H1 (cell line): ENCODE measurements at regions not wholly inside any gene's neighbourhood (a gene's known extent, or its start where the extent isn't known, plus 50 kb on each side); places are given as distances from the start of the nearest gene placed in this dataset.
"Not testable (repeated sequence)": the region's sequence is repeated elsewhere in the genome, so short reads cannot be mapped to it uniquely, and the experiment has no call there.

ENCODE experiments used
- CTCF ChIA-PET: fragments of 300-600 bp; sonication (Branson Sonifier 250); formaldehyde crosslinking; loops from one replicate; lab custom pipeline; 2021; ENCODE audit not compliant: partially characterized antibody; lab: Charles Lee
- POLR2A ChIA-PET: fragments of 300-600 bp; sonication (Branson Sonifier 250); formaldehyde crosslinking; loops from one replicate; lab custom pipeline; 2021; ENCODE audit warnings: inconsistent platforms; ENCODE audit not compliant: partially characterized antibody; lab: Charles Lee
- DNase-seq, 2 experiments: peaks; one replicate each; pipeline versions ENCODE4 v3.0.0 to v3.0.0-alpha.2; 2010 to 2022; ENCODE audit warnings: low spot score in 2 of 2, low read depth in 1 of 2, mixed read lengths in 1 of 2
- FAIRE-seq: peaks from 2 replicates; lab custom pipeline; 2011; peaks lifted over from hg19 to GRCh38; lab: Jason Lieb, UNC
- H2AFZ ChIP-seq: 2 replicates; pipeline ENCODE4 v1.8.1; 2012; ENCODE audit warnings: low read length, inconsistent platforms
- H2AK5ac ChIP-seq: 2 replicates; pipeline ENCODE4 v1.6.1; 2013; ENCODE audit warnings: low read depth, low read length
- H2BK120ac ChIP-seq: replicated peaks from 2 replicates; pipeline ENCODE3; 2013; ENCODE audit warnings: low read depth, low read length, inconsistent platforms
- H2BK12ac ChIP-seq: 2 replicates; pipeline ENCODE4 v1.6.1; 2013; ENCODE audit warnings: low read depth, low read length
- H2BK15ac ChIP-seq: 2 replicates; pipeline ENCODE4 v1.6.1; 2013; ENCODE audit warnings: low read length
- H2BK20ac ChIP-seq: 2 replicates; pipeline ENCODE4 v1.6.1; 2013; ENCODE audit warnings: low read length
- H2BK5ac ChIP-seq: 2 replicates; pipeline ENCODE4 v1.6.1; 2013; ENCODE audit warnings: low read depth, low read length
- H3K14ac ChIP-seq: 2 replicates; pipeline ENCODE4 v1.6.1; 2013; ENCODE audit warnings: inconsistent platforms; ENCODE audit not compliant: insufficient read length
- H3K18ac ChIP-seq: 2 replicates; pipeline ENCODE4 v1.6.1; 2013; ENCODE audit warnings: low read length; ENCODE audit errors: extremely low read depth
- H3K23ac ChIP-seq: 2 replicates; pipeline ENCODE4 v1.6.1; 2013; ENCODE audit warnings: inconsistent platforms; ENCODE audit not compliant: insufficient read length
- H3K23me2 ChIP-seq: 2 replicates; pipeline ENCODE4 v1.6.1; 2013; ENCODE audit warnings: low read depth, low read length
- H3K27ac ChIP-seq: 2 replicates; pipeline ENCODE4 v1.6.1; 2011; ENCODE audit warnings: low read depth, low read length, inconsistent platforms
- H3K27me3 ChIP-seq, 4 experiments: replicated peaks in 1 of 4; 1 replicate in 1 of 4; 2 replicates in 3 of 4; pipeline versions ENCODE4 v1.6.1 to v1.8.1; 2011 to 2013; ENCODE audit warnings: low read length in 3 of 4, mild to moderate bottlenecking in 3 of 4, inconsistent platforms in 2 of 4, mixed read lengths in 2 of 4, moderate library complexity in 1 of 4; ENCODE audit not compliant: control insufficient read depth in 3 of 4, insufficient read depth in 3 of 4; ENCODE audit errors: extremely low read depth in 1 of 4
- H3K36me3 ChIP-seq, 4 experiments: 2 replicates each; pipeline versions ENCODE4 v1.6.1 to v1.8.1; 2011 to 2013; ENCODE audit warnings: mild to moderate bottlenecking in 4 of 4, low read length in 3 of 4, moderate library complexity in 2 of 4, control low read depth in 1 of 4, inconsistent platforms in 1 of 4; ENCODE audit not compliant: insufficient read depth in 4 of 4, control insufficient read depth in 2 of 4
- H3K4ac ChIP-seq: replicated peaks from 2 replicates; pipeline ENCODE3; 2013; ENCODE audit warnings: low read length, low read depth, mixed read lengths, inconsistent platforms; ENCODE audit not compliant: insufficient read length
- H3K4me1 ChIP-seq, 4 experiments: replicated peaks in 1 of 4; 1 replicate in 1 of 4; 2 replicates in 3 of 4; pipeline versions ENCODE4 v1.6.1 to v1.8.1; 2011 to 2013; ENCODE audit warnings: low read length in 3 of 4, inconsistent platforms in 2 of 4, mixed read lengths in 1 of 4; ENCODE audit not compliant: insufficient read depth in 4 of 4, control insufficient read depth in 3 of 4
- H3K4me2 ChIP-seq, 2 experiments: 2 replicates each; pipeline versions ENCODE4 v1.6.1 to v1.8.1; 2011 to 2013; ENCODE audit warnings: low read depth in 2 of 2, low read length in 2 of 2, control low read depth in 1 of 2, inconsistent platforms in 1 of 2, mild to moderate bottlenecking in 1 of 2; ENCODE audit not compliant: insufficient read depth in 1 of 2
- H3K4me3 ChIP-seq, 4 experiments: fragments of 200-600, 300-600 bp in 1 of 4; sonication (generic), shearing (Covaris generic), sonication (Bioruptor Twin) in 1 of 4; 2 replicates each; pipeline versions ENCODE4 v1.5.1 to v1.8.1; 2011 to 2016; ENCODE audit warnings: low read length in 4 of 4, low read depth in 3 of 4, control low read depth in 2 of 4, inconsistent platforms in 2 of 4, mild to moderate bottlenecking in 2 of 4, mixed read lengths in 1 of 4, moderate library complexity in 1 of 4; ENCODE audit not compliant: insufficient read depth in 2 of 4; ENCODE audit errors: extremely low read depth in 1 of 4
- H3K56ac ChIP-seq: replicated peaks from 2 replicates; pipeline ENCODE3; 2013; ENCODE audit warnings: low read depth, mild to moderate bottlenecking, mixed read lengths, low read length, inconsistent platforms; ENCODE audit not compliant: insufficient read length
- H3K79me1 ChIP-seq: 2 replicates; pipeline ENCODE4 v1.6.1; 2013; ENCODE audit warnings: low read depth, low read length, control low read depth
- H3K79me2 ChIP-seq, 2 experiments: 2 replicates each; pipeline versions ENCODE4 v1.6.1 to v1.8.1; 2012 to 2013; ENCODE audit warnings: low read length in 2 of 2, mild to moderate bottlenecking in 2 of 2, inconsistent platforms in 1 of 2; ENCODE audit not compliant: insufficient read depth in 2 of 2, control insufficient read depth in 1 of 2
- H3K9ac ChIP-seq, 4 experiments: replicated peaks in 1 of 4; 1 replicate in 1 of 4; 2 replicates in 3 of 4; pipeline versions ENCODE4 v1.6.1 to v1.8.1; 2011 to 2013; ENCODE audit warnings: low read depth in 3 of 4, low read length in 3 of 4, control low read depth in 2 of 4, mild to moderate bottlenecking in 2 of 4, moderate library complexity in 2 of 4, inconsistent platforms in 1 of 4; ENCODE audit errors: extremely low read depth in 1 of 4
- H3K9me3 ChIP-seq, 2 experiments: 2 replicates each; pipeline versions ENCODE4 v1.6.1 to v1.8.1; 2012 to 2013; ENCODE audit warnings: mild to moderate bottlenecking in 2 of 2, moderate library complexity in 2 of 2, control low read depth in 1 of 2, inconsistent platforms in 1 of 2, low read depth in 1 of 2, low read length in 1 of 2, mixed read lengths in 1 of 2; ENCODE audit not compliant: insufficient read depth in 2 of 2
- H4K20me1 ChIP-seq, 2 experiments: replicated peaks in 1 of 2; 2 replicates each; pipeline versions ENCODE3 to v1.8.1; 2011 to 2013; ENCODE audit warnings: inconsistent platforms in 2 of 2, low read length in 2 of 2, mild to moderate bottlenecking in 1 of 2; ENCODE audit not compliant: insufficient read depth in 2 of 2, control insufficient read depth in 1 of 2
- H4K5ac ChIP-seq: 2 replicates; pipeline ENCODE4 v1.6.1; 2013; ENCODE audit warnings: low read length, low read depth, mixed read lengths, inconsistent platforms; ENCODE audit not compliant: insufficient read length
- H4K8ac ChIP-seq: 2 replicates; pipeline ENCODE4 v1.8.0; 2013; ENCODE audit warnings: mild to moderate bottlenecking, moderate library complexity, low read length, inconsistent platforms; ENCODE audit not compliant: insufficient read depth; ENCODE audit errors: extremely low read depth
- H4K91ac ChIP-seq: replicated peaks from 2 replicates; pipeline ENCODE3; 2013; ENCODE audit warnings: low read length, mixed read lengths, inconsistent platforms; ENCODE audit not compliant: insufficient read length
- WGBS, 2 experiments: shearing (Covaris generic) in 1 of 2; methylation state at CpG; one replicate each; pipeline versions ENCODE4 v1.1.6 to v1.1.7; 2013 to 2015; ENCODE audit warnings: low lambda C conversion rate in 2 of 2, mixed read lengths in 2 of 2, inconsistent platforms in 1 of 2, low coverage in 1 of 2, missing lambda C conversion rate in 1 of 2; ENCODE audit not compliant: insufficient replicate concordance in 2 of 2, insufficient coverage in 1 of 2, insufficient read length in 1 of 2; ENCODE audit errors: extremely low coverage in 1 of 2, missing lambda C conversion rate in 1 of 2; 5-methylcytosine and 5-hydroxymethylcytosine counted together

DNA sequence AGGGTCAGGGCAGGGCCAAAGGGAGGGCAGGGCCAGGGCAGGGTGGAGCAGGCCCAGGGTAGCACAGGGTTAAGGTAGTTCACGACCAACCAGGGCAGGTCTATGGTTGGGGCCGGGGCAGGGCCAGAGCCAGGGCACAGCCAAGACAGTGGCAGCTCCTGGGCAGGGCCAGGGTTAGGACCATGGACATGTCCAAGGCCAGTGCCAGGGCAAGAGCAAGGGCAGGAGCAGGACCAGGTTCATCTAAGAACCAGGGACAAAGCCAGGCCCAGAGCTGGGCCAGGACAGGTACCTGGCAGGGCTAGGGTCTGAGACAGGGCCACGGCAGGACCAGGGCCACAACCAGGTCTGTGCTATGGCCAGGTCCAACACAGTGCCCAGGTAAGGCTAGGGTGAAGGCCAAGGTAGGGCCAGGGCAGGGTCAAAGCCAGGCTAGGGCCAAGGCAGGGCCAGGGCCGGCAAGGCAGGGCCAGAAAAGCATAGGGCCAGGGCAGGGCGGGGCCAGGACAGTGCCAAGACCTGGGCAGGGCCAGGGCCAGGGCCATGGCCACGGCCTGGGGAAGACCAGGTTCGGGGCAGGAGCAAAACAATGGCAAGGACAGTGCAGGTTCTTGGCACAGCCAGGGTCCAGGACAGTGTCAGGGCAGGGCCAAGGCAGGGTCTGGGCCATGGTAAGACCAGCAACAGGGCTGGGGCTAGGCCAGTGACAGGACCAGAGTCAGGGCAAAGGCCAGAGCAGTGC, 2874.4 kb downstream of the RPIA start:
- H2BK120ac ChIP-seq, H3K14ac ChIP-seq, H3K79me1 ChIP-seq, H4K91ac ChIP-seq, H4K8ac ChIP-seq, H3K27me3 ChIP-seq, FAIRE-seq, H3K4ac ChIP-seq, H2BK5ac ChIP-seq, H4K20me1 ChIP-seq, CTCF ChIA-PET, H2BK20ac ChIP-seq, H2BK12ac ChIP-seq, H3K36me3 ChIP-seq, H3K9ac ChIP-seq, H3K4me3 ChIP-seq, H3K23ac ChIP-seq, H3K27ac ChIP-seq, POLR2A ChIA-PET, H2BK15ac ChIP-seq, H3K4me1 ChIP-seq, H2AFZ ChIP-seq, H2AK5ac ChIP-seq, H3K56ac ChIP-seq, H3K23me2 ChIP-seq, H3K79me2 ChIP-seq, DNase-seq, H3K9me3 ChIP-seq, H3K18ac ChIP-seq, H3K4me2 ChIP-seq, H4K5ac ChIP-seq: not testable (repeated sequence)
- 86% methylated on average over 4 of the region's 7 CpGs; no CpG with 5 or more reads in 1 of the 2 experiments for WGBS, 2 experiments

GRCh38 chr2:91566611-91567010, 2875.1 kb downstream of the RPIA start:
- not testable (repeated sequence) for H4K8ac ChIP-seq, FAIRE-seq

More at GRCh38 chr2:91566611-91567010, 2875.1 kb downstream of the RPIA start:
- H3K36me3 ChIP-seq, H4K91ac ChIP-seq, H3K9ac ChIP-seq, H3K27me3 ChIP-seq, H3K4me2 ChIP-seq, H2BK12ac ChIP-seq, H3K18ac ChIP-seq, H3K27ac ChIP-seq, H2AK5ac ChIP-seq, H3K79me2 ChIP-seq, H4K5ac ChIP-seq, H3K14ac ChIP-seq, CTCF ChIA-PET, DNase-seq, H3K4ac ChIP-seq, H2BK20ac ChIP-seq, H3K56ac ChIP-seq, H3K23me2 ChIP-seq, H2AFZ ChIP-seq, H3K9me3 ChIP-seq, POLR2A ChIA-PET, H3K4me3 ChIP-seq, H4K20me1 ChIP-seq, H2BK120ac ChIP-seq, H3K4me1 ChIP-seq, H2BK15ac ChIP-seq, H2BK5ac ChIP-seq, H3K79me1 ChIP-seq, H3K23ac ChIP-seq: not testable (repeated sequence)
- 95% methylated on average over 6 of the region's 8 CpGs; no CpG with 5 or more reads in 1 of the 2 experiments for WGBS, 2 experiments
